Fibroblast of lung (primary cell): ENCODE measurements at regions not wholly inside any gene's neighbourhood (a gene's known extent, or its start where the extent isn't known, plus 50 kb on each side); places are given as distances from the start of the nearest gene placed in this dataset.
"Not testable (repeated sequence)": the region's sequence is repeated elsewhere in the genome, so short reads cannot be mapped to it uniquely, and the experiment has no call there.

Experiments used
- DNase-seq, 2 donors: peaks; one replicate each; pipeline versions ENCODE4 v3.0.0 to v3.0.0-alpha.2; 2010; ENCODE audit warnings: low read depth in 2 of 2
- H2AFZ ChIP-seq: 2 replicates; pipeline ENCODE4 v1.5.1; 2012; ENCODE audit warnings: low read length, control low read depth, inconsistent platforms
- H3K27ac ChIP-seq: 2 replicates; pipeline ENCODE4 v1.5.1; 2011; ENCODE audit warnings: low read length, control low read depth; ENCODE audit not compliant: insufficient read depth
- H3K27me3 ChIP-seq: 2 replicates; pipeline ENCODE4 v1.5.1; 2011; ENCODE audit warnings: mild to moderate bottlenecking, low read length; ENCODE audit not compliant: control insufficient read depth, insufficient read depth
- H3K36me3 ChIP-seq: 2 replicates; pipeline ENCODE4 v1.5.1; 2011; ENCODE audit warnings: low read length; ENCODE audit not compliant: control insufficient read depth, insufficient read depth
- H3K4me1 ChIP-seq: 2 replicates; pipeline ENCODE4 v1.5.1; 2011; ENCODE audit warnings: low read length; ENCODE audit not compliant: control insufficient read depth, insufficient read depth; ENCODE audit errors: extremely low read depth
- H3K4me2 ChIP-seq: 2 replicates; pipeline ENCODE4 v1.5.1; 2011; ENCODE audit warnings: low read length, control low read depth; ENCODE audit not compliant: insufficient read depth; ENCODE audit errors: extremely low read depth
- H3K4me3 ChIP-seq, 4 experiments: fragments of 200-600 bp in 1 of 4; sonication (generic) in 1 of 4; replicated peaks in 1 of 4; 2 replicates each; pipeline ENCODE4 v1.5.1; 2011 to 2016; ENCODE audit warnings: low read length in 4 of 4, low read depth in 3 of 4, mild to moderate bottlenecking in 3 of 4, control low read depth in 2 of 4, inconsistent platforms in 1 of 4, mixed read lengths in 1 of 4; ENCODE audit not compliant: insufficient read depth in 1 of 4; ENCODE audit errors: control extremely low read depth in 1 of 4
- H3K79me2 ChIP-seq: 2 replicates; pipeline ENCODE4 v1.5.1; 2012; ENCODE audit warnings: mild to moderate bottlenecking, low read length, inconsistent platforms; ENCODE audit not compliant: control insufficient read depth, insufficient read depth
- H3K9ac ChIP-seq: 2 replicates; pipeline ENCODE4 v1.5.1; 2011; ENCODE audit warnings: mild to moderate bottlenecking, low read length, control low read depth; ENCODE audit not compliant: insufficient read depth
- H3K9me3 ChIP-seq: 2 replicates; pipeline ENCODE4 v1.5.1; 2012; ENCODE audit warnings: low read depth, low read length; ENCODE audit not compliant: control insufficient read depth, insufficient read depth
- H4K20me1 ChIP-seq: 2 replicates; pipeline ENCODE4 v1.5.1; 2011; ENCODE audit warnings: low read length; ENCODE audit not compliant: control insufficient read depth, insufficient read depth; ENCODE audit errors: extremely low read depth
- EZH2 ChIP-seq: IDR thresholded peaks from 2 replicates; pipeline ENCODE4 v1.5.1; 2012; ENCODE audit warnings: low read length, control low read depth, mild to moderate bottlenecking; ENCODE audit errors: missing control alignments
- TF ChIP-seq, protein P1 (sequence below), 2 donors: IDR thresholded peaks in 1 of 2; conservative IDR thresholded peaks in 1 of 2; 1 replicate in 1 of 2; 2 replicates in 1 of 2; pipeline ENCODE4 v1.5.1; 2011 to 2012; ENCODE audit warnings: low read length in 2 of 2, control low read depth in 1 of 2, inconsistent platforms in 1 of 2, low read depth in 1 of 2, mild to moderate bottlenecking in 1 of 2

DNA sequence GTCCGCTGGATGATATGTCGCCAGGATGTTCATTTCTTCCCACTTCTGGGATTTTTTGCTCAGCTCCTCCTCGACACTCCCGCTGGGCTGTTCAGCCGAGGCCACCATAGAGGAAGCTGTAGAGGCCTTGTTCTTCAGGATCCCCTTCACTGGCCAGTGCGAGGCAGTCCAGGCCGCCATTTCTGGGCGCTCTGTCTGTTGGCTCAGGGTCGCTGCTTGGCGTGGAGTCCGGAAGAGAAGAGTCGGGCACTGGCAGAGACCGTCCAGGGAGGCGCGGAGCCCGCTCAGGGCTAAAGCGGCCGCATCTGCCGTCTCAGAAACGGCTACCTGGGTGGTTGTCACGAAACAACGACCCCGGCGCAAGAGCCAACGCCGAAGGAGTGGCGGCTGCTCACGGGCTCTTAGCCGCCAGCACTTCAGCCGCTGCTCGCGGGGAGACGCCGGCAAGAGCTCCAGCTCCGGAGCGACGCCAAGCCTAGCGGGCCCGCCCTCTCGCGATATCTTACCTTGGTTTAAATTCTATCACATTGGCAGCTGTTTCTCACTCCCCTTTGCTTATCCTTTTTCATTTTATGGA lies 2395.9 kb upstream of the PCDH20 start:
- H3K9ac ChIP-seq, DNase-seq, H3K4me3 ChIP-seq, H3K79me2 ChIP-seq, H3K4me1 ChIP-seq, H2AFZ ChIP-seq, H3K27ac ChIP-seq, H3K9me3 ChIP-seq, H3K27me3 ChIP-seq, H3K4me2 ChIP-seq, H3K36me3 ChIP-seq, H4K20me1 ChIP-seq: not testable (repeated sequence)

- H3K4me3 ChIP-seq, H3K9me3 ChIP-seq, H3K9ac ChIP-seq, H3K27ac ChIP-seq, H3K27me3 ChIP-seq, H2AFZ ChIP-seq, DNase-seq, H3K4me2 ChIP-seq, H3K36me3 ChIP-seq, H4K20me1 ChIP-seq, H3K4me1 ChIP-seq, H3K79me2 ChIP-seq: not testable (repeated sequence)
Measured at GRCh38 chr13:63791134-63791533, 2375.5 kb upstream of the PCDH20 start.

DNA sequence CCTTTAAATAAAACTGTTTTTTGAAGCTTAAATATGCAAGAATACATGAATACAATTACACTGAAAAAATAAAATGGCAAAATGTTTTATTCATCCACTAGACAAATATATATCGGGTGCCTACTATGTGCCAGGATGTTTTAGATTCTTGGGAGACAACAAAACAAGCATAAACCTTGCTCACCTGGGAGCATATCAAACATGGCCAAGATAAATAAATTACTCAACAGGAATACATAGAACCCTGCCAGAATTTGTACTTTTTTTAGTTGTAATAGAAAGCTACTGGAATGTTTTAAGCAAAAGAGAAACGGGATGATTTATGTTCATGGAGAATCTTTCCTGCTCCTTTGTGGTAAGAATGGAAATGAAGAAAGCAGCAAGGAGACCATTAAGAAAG lies 2358.5 kb upstream of the PCDH20 start:
- Histone ChIP-seq H3K4me2 (no peak overlapping the region), H3K27ac (no peak overlapping the region), H2AFZ (no peak overlapping the region), H3K4me1 (no peaks in the 10 kb centered on the region), H3K4me3 (no peak overlapping the region), H4K20me1 (no peaks in the 10 kb centered on the region), H3K36me3 (no peaks in the 10 kb centered on the region), H3K9me3 (no peaks in the 10 kb centered on the region), H3K79me2 (no peaks in the 10 kb centered on the region), H3K27me3 (no peaks in the 10 kb centered on the region), H3K9ac (no peak overlapping the region)
- TF ChIP-seq EZH2, result no peak
- TF ChIP-seq, protein P1, sequence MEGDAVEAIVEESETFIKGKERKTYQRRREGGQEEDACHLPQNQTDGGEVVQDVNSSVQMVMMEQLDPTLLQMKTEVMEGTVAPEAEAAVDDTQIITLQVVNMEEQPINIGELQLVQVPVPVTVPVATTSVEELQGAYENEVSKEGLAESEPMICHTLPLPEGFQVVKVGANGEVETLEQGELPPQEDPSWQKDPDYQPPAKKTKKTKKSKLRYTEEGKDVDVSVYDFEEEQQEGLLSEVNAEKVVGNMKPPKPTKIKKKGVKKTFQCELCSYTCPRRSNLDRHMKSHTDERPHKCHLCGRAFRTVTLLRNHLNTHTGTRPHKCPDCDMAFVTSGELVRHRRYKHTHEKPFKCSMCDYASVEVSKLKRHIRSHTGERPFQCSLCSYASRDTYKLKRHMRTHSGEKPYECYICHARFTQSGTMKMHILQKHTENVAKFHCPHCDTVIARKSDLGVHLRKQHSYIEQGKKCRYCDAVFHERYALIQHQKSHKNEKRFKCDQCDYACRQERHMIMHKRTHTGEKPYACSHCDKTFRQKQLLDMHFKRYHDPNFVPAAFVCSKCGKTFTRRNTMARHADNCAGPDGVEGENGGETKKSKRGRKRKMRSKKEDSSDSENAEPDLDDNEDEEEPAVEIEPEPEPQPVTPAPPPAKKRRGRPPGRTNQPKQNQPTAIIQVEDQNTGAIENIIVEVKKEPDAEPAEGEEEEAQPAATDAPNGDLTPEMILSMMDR (conservative IDR thresholded peaks at IDR 0.05 in 1 of 2, IDR thresholded peaks at IDR 0.05 in 1 of 2; ENCODE audit: low read depth in 1 of 2, low read length in 2 of 2), result no peak
- DNase-seq, result no peak

DNA sequence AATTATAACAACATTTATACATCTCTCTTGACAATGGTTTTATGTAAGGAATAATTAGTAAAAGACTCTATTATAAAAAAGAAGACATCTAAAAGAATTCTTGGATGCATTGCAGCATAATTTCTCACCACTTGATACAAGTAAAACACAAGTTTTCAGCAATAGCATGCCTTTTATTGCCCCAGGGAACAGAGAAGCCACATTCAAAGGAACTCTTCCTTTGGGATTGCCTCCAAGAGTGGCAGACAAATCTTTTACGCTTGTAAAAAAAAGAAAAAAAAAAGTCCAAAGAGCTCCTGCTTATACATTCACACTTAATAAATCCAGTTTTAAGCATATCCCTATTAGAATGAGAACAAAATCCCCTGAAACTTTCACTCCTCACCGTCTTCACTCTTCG lies 2357.8 kb upstream of the PCDH20 start:
- DNase-seq, result no peak
- H3K9ac ChIP-seq, result no peak overlapping the region
- H3K9me3 ChIP-seq, result no peaks in the 10 kb centered on the region
- no peaks in the 10 kb centered on the region for H3K36me3 ChIP-seq
- H2AFZ ChIP-seq, result no peak overlapping the region
- no peak overlapping the region for H3K27ac ChIP-seq
- no peaks in the 10 kb centered on the region for H4K20me1 ChIP-seq
- no peak overlapping the region for H3K4me2 ChIP-seq
- H3K4me1 ChIP-seq, result no peaks in the 10 kb centered on the region
- H3K79me2 ChIP-seq, result no peaks in the 10 kb centered on the region
- no peaks in the 10 kb centered on the region for H3K27me3 ChIP-seq
- no peak overlapping the region for H3K4me3 ChIP-seq
- TF ChIP-seq EZH2, result no peak
- TF ChIP-seq, protein P1 (conservative IDR thresholded peaks at IDR 0.05 in 1 of 2, IDR thresholded peaks at IDR 0.05 in 1 of 2; ENCODE audit: low read depth in 1 of 2, low read length in 2 of 2), result no peak

DNA sequence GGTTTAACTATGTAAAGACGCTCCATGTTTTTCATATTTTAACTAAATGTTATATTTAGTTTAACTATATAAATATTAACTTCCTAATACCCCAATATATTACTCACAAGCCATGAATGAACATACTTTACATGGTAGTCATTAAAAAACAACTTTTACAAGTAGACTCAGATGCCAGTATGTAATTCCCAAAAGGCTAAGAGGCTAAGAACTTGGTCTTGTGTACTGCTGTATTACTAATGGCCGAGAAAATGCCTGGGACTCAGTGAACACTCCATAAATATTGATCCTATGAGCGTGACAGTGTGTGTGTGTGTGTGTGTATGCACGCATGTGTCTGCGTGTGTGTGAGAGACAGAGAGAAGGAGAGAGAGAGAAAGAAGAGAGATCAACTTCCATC lies 2342.0 kb upstream of the PCDH20 start:
- H3K4me1 ChIP-seq, H3K36me3 ChIP-seq: not testable (repeated sequence)

More for the DNA sequence above, 2342.0 kb upstream of the PCDH20 start:
- H3K27ac ChIP-seq, H3K9me3 ChIP-seq, DNase-seq, H3K9ac ChIP-seq, H3K4me3 ChIP-seq, H3K27me3 ChIP-seq, H4K20me1 ChIP-seq, H2AFZ ChIP-seq, H3K4me2 ChIP-seq, H3K79me2 ChIP-seq: not testable (repeated sequence)
